IMR-90 (cell line): ENCODE measurements at regions not wholly inside any gene's neighbourhood (a gene's known extent, or its start where the extent isn't known, plus 50 kb on each side); places are given as distances from the start of the nearest gene placed in this dataset.

Experiments used
- ATAC-seq: fragments of 200-7000 bp; cut with Tn5 transposase; 2 replicates; pipeline ENCODE4 v1.9.1; 2020; ENCODE audit warnings: low read depth, mild to moderate bottlenecking, moderate library complexity
- BruUV-seq: library from RNA; stranded (reverse); fragments of 400-500 nt; replicated peaks from 2 replicates; lab custom pipeline; 2021; lab: Mats Ljungman, UMichigan
- CTCF ChIA-PET: fragments of 300-600 bp; formaldehyde crosslinking; extraction: SDS; loops from one replicate; lab custom pipeline; 2021; ENCODE audit warnings: antibody characterized with exemption; lab: Yijun Ruan, JAX
- POLR2A ChIA-PET: fragments of 300-600 bp; sonication (Branson Sonifier 250); formaldehyde crosslinking; loops from one replicate; lab custom pipeline; 2022; ENCODE audit warnings: antibody characterized with exemption; ENCODE audit not compliant: unreplicated experiment; lab: Charles Lee
- DNase-seq: peaks from one replicate; pipeline ENCODE4 v3.0.0; 2013
- H2AFZ ChIP-seq: replicated peaks from 2 replicates; pipeline ENCODE3; 2013; ENCODE audit warnings: low read length, mild to moderate bottlenecking; ENCODE audit not compliant: poor library complexity
- H2AK5ac ChIP-seq: 2 replicates; pipeline ENCODE4 v1.6.1; 2013; ENCODE audit warnings: low read depth, low read length, inconsistent platforms
- H2AK9ac ChIP-seq: replicated peaks from 2 replicates; pipeline ENCODE3; 2013; ENCODE audit warnings: mild to moderate bottlenecking, low read depth, low read length, moderate library complexity; ENCODE audit not compliant: poor library complexity
- H2BK120ac ChIP-seq: 2 replicates; pipeline ENCODE4 v1.6.1; 2013; ENCODE audit warnings: low read depth, low read length, inconsistent platforms
- H2BK15ac ChIP-seq: 3 replicates; pipeline ENCODE4 v1.6.1; 2013; ENCODE audit warnings: low read depth, low read length, inconsistent platforms
- H2BK20ac ChIP-seq: 2 replicates; pipeline ENCODE4 v1.6.1; 2013; ENCODE audit warnings: low read depth, mild to moderate bottlenecking, inconsistent platforms, low read length, moderate library complexity
- H2BK5ac ChIP-seq: 2 replicates; pipeline ENCODE4 v1.6.1; 2013; ENCODE audit warnings: mild to moderate bottlenecking, low read depth, low read length, inconsistent platforms; ENCODE audit not compliant: poor library complexity, severe bottlenecking
- H3K14ac ChIP-seq: replicated peaks from 2 replicates; pipeline ENCODE4 v1.6.1; 2013; ENCODE audit warnings: low read depth, low read length, inconsistent platforms
- H3K18ac ChIP-seq: 2 replicates; pipeline ENCODE4 v1.6.1; 2013; ENCODE audit warnings: low read depth, low read length, control low read depth
- H3K23ac ChIP-seq: 2 replicates; pipeline ENCODE4 v1.6.1; 2013; ENCODE audit warnings: low read depth, low read length, inconsistent platforms
- H3K27ac ChIP-seq: 2 replicates; pipeline ENCODE4 v1.5.1; 2013; ENCODE audit warnings: mild to moderate bottlenecking, control low read depth, low read length; ENCODE audit not compliant: insufficient read depth
- H3K27me3 ChIP-seq: 2 replicates; pipeline ENCODE4 v1.6.1; 2013; ENCODE audit warnings: low read length; ENCODE audit not compliant: control insufficient read depth, insufficient read depth
- H3K36me3 ChIP-seq: 2 replicates; pipeline ENCODE4 v1.6.1; 2013; ENCODE audit warnings: low read length, mixed read lengths; ENCODE audit not compliant: control insufficient read depth, insufficient read depth
- H3K4ac ChIP-seq: 2 replicates; pipeline ENCODE4 v1.6.1; 2013; ENCODE audit warnings: low read depth, low read length, inconsistent platforms
- H3K4me1 ChIP-seq: 2 replicates; pipeline ENCODE4 v1.6.1; 2013; ENCODE audit warnings: low read length, mixed read lengths; ENCODE audit not compliant: control insufficient read depth, insufficient read depth
- H3K4me2 ChIP-seq: 2 replicates; pipeline ENCODE4 v1.6.1; 2013; ENCODE audit warnings: low read depth, mild to moderate bottlenecking, control low read depth, low read length, moderate library complexity
- H3K4me3 ChIP-seq: 2 replicates; pipeline ENCODE4 v1.5.1; 2013; ENCODE audit warnings: low read depth, mild to moderate bottlenecking, control low read depth, low read length, moderate library complexity; ENCODE audit not compliant: insufficient read depth
- H3K56ac ChIP-seq: 2 replicates; pipeline ENCODE4 v1.6.1; 2013; ENCODE audit warnings: low read length, inconsistent platforms; ENCODE audit not compliant: insufficient read depth; ENCODE audit errors: extremely low read depth
- H3K79me1 ChIP-seq, 2 experiments: 2 replicates each; pipeline ENCODE4 v1.6.1; 2013; ENCODE audit warnings: low read length in 2 of 2, inconsistent platforms in 1 of 2, low read depth in 1 of 2
- H3K9ac ChIP-seq: 2 replicates; pipeline ENCODE4 v1.6.1; 2013; ENCODE audit warnings: low read depth, low read length, control low read depth
- H3K9me1 ChIP-seq: 2 replicates; pipeline ENCODE4 v1.6.1; 2013; ENCODE audit warnings: low read length, inconsistent platforms; ENCODE audit not compliant: insufficient read depth
- H3K9me3 ChIP-seq: 2 replicates; pipeline ENCODE4 v1.6.1; 2013; ENCODE audit warnings: low read length; ENCODE audit not compliant: control insufficient read depth, insufficient read depth
- H4K20me1 ChIP-seq: 2 replicates; pipeline ENCODE4 v1.6.1; 2013; ENCODE audit warnings: low read length, inconsistent platforms; ENCODE audit not compliant: insufficient read depth
- H4K5ac ChIP-seq: 2 replicates; pipeline ENCODE4 v1.6.1; 2013; ENCODE audit warnings: mild to moderate bottlenecking, low read depth, low read length, control low read depth
- H4K8ac ChIP-seq, 2 experiments: 2 replicates each; pipeline ENCODE4 v1.6.1; 2013; ENCODE audit warnings: low read depth in 2 of 2, low read length in 2 of 2, control low read depth in 1 of 2, inconsistent platforms in 1 of 2
- H4K91ac ChIP-seq: 2 replicates; pipeline ENCODE4 v1.6.1; 2013; ENCODE audit warnings: low read depth, low read length, inconsistent platforms; ENCODE audit not compliant: insufficient read depth
- BHLHE40 ChIP-seq: fragments of 150-350 bp; IDR thresholded peaks from 2 replicates; pipeline ENCODE4 v1.6.1; 2016; ENCODE audit warnings: mild to moderate bottlenecking, low read depth, low read length
- CEBPB ChIP-seq: IDR thresholded peaks from 2 replicates; pipeline ENCODE4 v1.6.1; 2012; ENCODE audit warnings: low read depth, low read length, improper control_type of control experiment
- CHD1 ChIP-seq: IDR thresholded peaks from 2 replicates; pipeline ENCODE4 v1.6.1; 2012; ENCODE audit warnings: low read depth, low read length, improper control_type of control experiment
- MAZ ChIP-seq: IDR thresholded peaks from 2 replicates; pipeline ENCODE4 v1.6.1; 2012; ENCODE audit warnings: low read depth, mild to moderate bottlenecking, low read length, improper control_type of control experiment, moderate library complexity, borderline replicate concordance
- NFE2L2 ChIP-seq: fragments of 150-350 bp; IDR thresholded peaks from 2 replicates; pipeline ENCODE4 v1.6.1; 2016; ENCODE audit warnings: low read depth, mild to moderate bottlenecking, low read length
- POLR2A ChIP-seq: IDR thresholded peaks from 2 replicates; pipeline ENCODE4 v1.6.1; 2012; ENCODE audit warnings: mild to moderate bottlenecking, low read depth, low read length
- WGBS, 2 experiments: methylation state at CpG; one replicate each; pipeline versions ENCODE4 v1.1.5 to v1.1.7; 2013; ENCODE audit warnings: missing lambda C conversion rate in 2 of 2; ENCODE audit not compliant: insufficient read length in 1 of 2; ENCODE audit errors: extremely low coverage in 2 of 2; 5-methylcytosine and 5-hydroxymethylcytosine counted together
- dilution Hi-C: fragments of 300-500 bp; cut with HindIII; formaldehyde crosslinking; loops from one replicate; pipeline ENCODE4 v1.14.3; 2018; ENCODE audit warnings: low sequenced_read_pairs; ENCODE audit not compliant: unreplicated experiment
- in situ Hi-C: fragments of 300-500 bp; cut with MboI; formaldehyde crosslinking; loops from 3 replicates; pipeline ENCODE4 v1.14.3; 2019; ENCODE audit warnings: low sequenced_read_pairs, inconsistent platforms, mixed read lengths
- intact Hi-C: fragments of 100-400 bp; cut with micrococcal nuclease; formaldehyde crosslinking; loops from 2 replicates; pipeline ENCODE4 v1.10.0; 2022
- TF ChIP-seq, protein P1 (sequence below): fragments of 150-350 bp; IDR thresholded peaks from 2 replicates; pipeline ENCODE4 v1.6.1; 2016; ENCODE audit warnings: low read depth, mild to moderate bottlenecking, low read length, moderate library complexity, borderline replicate concordance
- TF ChIP-seq, protein P2 (sequence below): fragments of 150-350 bp; IDR thresholded peaks from 2 replicates; pipeline ENCODE4 v1.6.1; 2017; ENCODE audit warnings: mild to moderate bottlenecking, antibody characterized with exemption, low read length, low read depth

DNA sequence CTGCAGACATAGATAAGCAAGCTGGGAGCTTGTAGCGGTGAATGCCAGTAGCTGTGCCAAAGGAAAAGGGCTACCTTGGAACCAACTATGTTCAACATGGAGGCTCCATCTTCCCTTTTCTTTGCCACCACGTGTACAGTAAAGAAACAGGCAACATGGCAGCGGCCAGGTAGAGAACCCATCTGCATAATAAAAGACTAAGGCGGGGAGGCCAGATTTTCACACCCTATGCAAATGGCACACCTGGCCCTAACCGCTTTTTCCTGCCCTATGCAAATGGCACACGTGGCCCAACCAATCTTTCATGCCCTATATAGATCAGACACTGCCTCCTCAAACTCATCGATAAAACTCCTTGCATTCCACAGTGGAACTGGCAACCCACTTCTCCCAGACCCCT lies 477.5 kb upstream of the EDIL3 start:
- H3K56ac ChIP-seq = no peak overlapping the region
- no peaks in the 10 kb centered on the region for H3K9me1 ChIP-seq
- dilution Hi-C loops = no loop called here

More for the DNA sequence above, 477.5 kb upstream of the EDIL3 start:
- Histone ChIP-seq H3K4me3 (no peak overlapping the region), H4K8ac (no peak overlapping the region), H4K5ac (no peak overlapping the region), H3K79me1 (no peaks in the 10 kb centered on the region), H3K9me3 (no peaks in the 10 kb centered on the region), H3K18ac (no peak overlapping the region), H3K4me1 (no peaks in the 10 kb centered on the region), H3K4me2 (no peak overlapping the region), H2BK15ac (no peak overlapping the region), H2AK9ac (no peak overlapping the region), H3K4ac (no peak overlapping the region), H3K9ac (no peak overlapping the region), H3K27me3 (no peaks in the 10 kb centered on the region), H4K91ac (no peak overlapping the region), H2AFZ (no peak overlapping the region), H3K27ac (no peak overlapping the region), H2AK5ac (no peak overlapping the region), H3K14ac (no peak overlapping the region), H2BK20ac (no peak overlapping the region), H3K36me3 (no peaks in the 10 kb centered on the region), H2BK120ac (no peak overlapping the region), H4K20me1 (no peaks in the 10 kb centered on the region), H3K23ac (no peak overlapping the region), H2BK5ac (no peak overlapping the region)
- ChIA-PET CTCF (no interaction called here), POLR2A (no interaction called here)
- ATAC-seq (no peak), DNase-seq (no peak)
- BruUV-seq = no TSS peak
- in situ Hi-C loops = no loop called here
- TF ChIP-seq, protein P1, sequence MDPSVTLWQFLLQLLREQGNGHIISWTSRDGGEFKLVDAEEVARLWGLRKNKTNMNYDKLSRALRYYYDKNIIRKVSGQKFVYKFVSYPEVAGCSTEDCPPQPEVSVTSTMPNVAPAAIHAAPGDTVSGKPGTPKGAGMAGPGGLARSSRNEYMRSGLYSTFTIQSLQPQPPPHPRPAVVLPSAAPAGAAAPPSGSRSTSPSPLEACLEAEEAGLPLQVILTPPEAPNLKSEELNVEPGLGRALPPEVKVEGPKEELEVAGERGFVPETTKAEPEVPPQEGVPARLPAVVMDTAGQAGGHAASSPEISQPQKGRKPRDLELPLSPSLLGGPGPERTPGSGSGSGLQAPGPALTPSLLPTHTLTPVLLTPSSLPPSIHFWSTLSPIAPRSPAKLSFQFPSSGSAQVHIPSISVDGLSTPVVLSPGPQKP = no peak
- TF ChIP-seq POLR2A (no peak), NFE2L2 (no peak), BHLHE40 (no peak), MAZ (no peak), CEBPB (no peak), CHD1 (no peak)
- TF ChIP-seq, protein P2, sequence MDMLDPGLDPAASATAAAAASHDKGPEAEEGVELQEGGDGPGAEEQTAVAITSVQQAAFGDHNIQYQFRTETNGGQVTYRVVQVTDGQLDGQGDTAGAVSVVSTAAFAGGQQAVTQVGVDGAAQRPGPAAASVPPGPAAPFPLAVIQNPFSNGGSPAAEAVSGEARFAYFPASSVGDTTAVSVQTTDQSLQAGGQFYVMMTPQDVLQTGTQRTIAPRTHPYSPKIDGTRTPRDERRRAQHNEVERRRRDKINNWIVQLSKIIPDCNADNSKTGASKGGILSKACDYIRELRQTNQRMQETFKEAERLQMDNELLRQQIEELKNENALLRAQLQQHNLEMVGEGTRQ = no peak
- WGBS, 2 experiments = 67% methylated on average over 5 of the region's 7 CpGs; no CpG with 5 or more reads in 1 of the 2 experiments
- intact Hi-C loops = no loop called here
